ENCODE measurements at regions not wholly inside any gene's neighbourhood (a gene's known extent, or its start where the extent isn't known, plus 50 kb on each side); places are given as distances from the start of the nearest gene placed in this dataset.
A peak's percentile ranks its signal among the peaks of the same experiment; 100 is the strongest.

DNA sequence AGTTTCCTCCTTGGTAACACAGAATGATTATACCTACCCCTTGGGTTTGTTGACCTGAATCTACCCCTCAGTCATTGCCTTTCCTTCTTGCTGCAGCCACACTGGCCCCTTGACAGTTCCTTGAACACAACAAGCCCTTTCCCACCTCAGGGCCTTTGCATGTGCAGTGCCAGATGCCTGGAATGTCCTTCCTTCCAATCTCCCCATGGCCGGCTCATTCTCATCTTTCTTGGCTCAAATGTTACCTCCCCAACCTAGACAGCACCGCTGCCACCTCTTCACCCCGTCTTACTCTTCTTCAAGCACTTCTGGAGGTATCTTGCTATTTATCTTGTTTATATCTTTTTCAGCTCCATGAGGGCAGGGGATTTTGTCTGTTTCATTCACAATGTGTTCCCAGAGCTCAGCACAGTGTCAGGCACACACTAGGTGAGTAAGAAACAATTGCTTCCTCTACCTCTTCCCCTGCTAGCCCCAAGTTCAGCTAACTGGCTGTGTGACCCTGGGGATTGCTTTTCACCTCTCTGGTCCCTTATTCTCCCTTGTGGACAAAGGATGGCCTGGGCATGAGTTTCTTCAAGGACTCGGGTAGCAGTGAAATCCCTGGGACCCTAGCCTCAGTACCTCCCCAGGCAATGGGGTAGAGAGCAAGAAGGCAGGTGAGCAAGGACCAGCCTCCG is 121.5 kb downstream of the CEBPB start:
- peaks cover 16% of the 10 kb centered on the region for H3K27me3 Mint-ChIP-seq (ENCODE audit: low read depth)
- no peak overlapping the region for H3K4me3 Mint-ChIP-seq
- no peaks in the 10 kb centered on the region for H3K9me3 Mint-ChIP-seq
- H3K27ac Mint-ChIP-seq, result no peak overlapping the region
- H3K4me1 Mint-ChIP-seq (ENCODE audit: low read depth), result no peaks in the 10 kb centered on the region
- H3K36me3 Mint-ChIP-seq (ENCODE audit: low read depth), result no peaks in the 10 kb centered on the region
- DNase-seq (ENCODE audit: low spot score), result no peak

DNA sequence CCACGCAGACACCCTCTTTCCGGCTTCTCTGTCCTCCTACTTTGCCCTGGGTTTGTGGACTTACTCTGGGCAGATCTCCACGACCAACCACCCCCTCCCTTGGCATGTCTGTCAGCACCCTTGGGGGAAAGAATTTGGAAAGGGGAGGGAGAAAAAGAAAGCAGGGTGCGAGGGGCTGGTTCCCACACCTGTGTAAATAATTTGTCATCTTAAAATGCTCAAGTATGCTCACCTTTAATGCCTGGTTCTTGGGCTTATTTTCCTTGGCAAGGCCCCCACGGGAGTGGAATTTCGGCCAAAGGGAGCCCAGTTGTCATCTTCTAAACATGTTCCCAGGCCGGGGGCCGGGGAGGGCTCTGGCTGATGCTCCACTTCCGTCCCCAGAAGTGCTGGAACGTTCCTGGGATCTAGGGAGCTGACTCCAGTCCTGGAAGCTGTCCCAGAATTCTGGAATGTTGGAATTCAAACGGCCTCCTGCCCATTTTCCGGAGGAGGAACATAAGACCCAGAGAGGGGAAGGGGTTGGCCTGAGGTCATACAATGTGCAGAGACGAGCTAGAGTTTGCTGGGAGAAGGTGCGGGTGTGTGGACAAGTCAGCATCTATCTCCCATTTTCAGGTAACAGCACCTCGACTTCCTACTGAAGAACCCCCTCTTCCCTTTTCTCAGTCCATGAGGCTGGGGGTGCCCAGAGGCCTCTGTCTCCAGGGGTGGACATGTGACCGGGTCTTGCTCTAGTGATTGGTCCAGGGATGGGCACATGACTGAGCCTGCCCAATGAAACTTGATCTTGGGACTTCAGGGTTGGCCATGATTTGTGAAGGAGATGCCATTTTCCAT is 122.3 kb downstream of the CEBPB start:
- Mint-ChIP-seq H3K9me3 (no peaks in the 10 kb centered on the region), H3K4me1 (ENCODE audit: low read depth) (no peaks in the 10 kb centered on the region), H3K36me3 (ENCODE audit: low read depth) (no peaks in the 10 kb centered on the region), H3K4me3 (no peak overlapping the region), H3K27me3 (ENCODE audit: low read depth) (peaks cover 16% of the 10 kb centered on the region), H3K27ac (no peak overlapping the region)
- DNase-seq (ENCODE audit: low spot score), result no peak

DNA sequence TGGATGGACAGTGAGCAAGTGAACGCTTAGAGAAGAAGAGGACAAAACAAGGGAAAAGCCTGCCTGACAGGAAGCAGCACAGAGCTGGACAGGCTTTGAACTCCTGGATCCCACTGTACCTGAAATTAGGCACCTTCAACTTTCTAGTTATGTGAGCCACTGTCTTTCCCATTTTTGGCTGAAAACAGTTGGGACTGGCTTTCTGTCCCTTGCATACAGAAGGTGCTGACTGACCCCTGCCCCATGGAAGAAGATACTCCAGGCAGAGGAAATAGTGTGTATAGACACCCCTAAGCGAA is 122.8 kb downstream of the CEBPB start:
- peaks cover 16% of the 10 kb centered on the region for H3K27me3 Mint-ChIP-seq (ENCODE audit: low read depth)

DNA sequence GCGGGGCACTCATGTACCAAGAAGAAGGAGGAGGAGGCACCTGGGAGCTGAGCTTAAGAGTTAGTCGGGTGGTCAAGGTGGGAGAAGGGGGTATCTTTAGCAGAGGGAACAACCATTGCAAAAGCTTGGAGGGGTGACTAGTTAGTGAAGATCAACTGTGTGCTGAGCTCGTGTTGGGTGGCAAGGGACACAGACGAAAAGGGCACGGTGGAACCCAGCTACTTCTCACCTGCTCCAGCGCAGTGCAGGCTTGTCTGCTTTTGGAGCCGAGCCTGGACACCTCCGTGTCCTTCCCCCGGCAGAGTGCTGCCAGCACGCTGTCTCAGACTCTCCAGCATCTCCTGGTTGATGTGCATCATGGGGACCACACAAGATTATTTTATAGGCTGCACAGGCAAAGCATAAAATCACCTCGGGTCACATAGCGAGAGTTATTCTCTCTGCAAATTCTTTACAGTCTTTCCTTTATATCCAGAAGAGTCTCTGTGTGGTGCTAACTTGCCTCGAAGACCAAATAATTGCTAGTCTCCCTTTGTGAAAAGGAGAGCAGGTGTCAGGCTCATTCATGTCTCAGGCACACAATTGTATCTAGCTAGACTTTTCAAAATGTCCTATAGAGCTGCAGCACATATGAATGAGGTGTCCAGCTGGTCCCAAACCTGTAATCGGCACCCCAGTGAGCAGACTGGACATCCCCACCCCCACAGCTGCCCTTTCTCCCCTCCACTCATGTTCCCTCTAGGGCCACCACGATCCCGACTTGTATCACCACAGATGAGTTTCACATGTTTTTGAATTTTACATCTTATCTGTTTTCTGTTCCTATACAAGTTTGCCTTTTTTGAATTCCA is 123.4 kb downstream of the CEBPB start:
- no peak overlapping the region for H3K27ac Mint-ChIP-seq
- DNase-seq (ENCODE audit: low spot score), result no peak

More for the DNA sequence above, 122.8 kb downstream of the CEBPB start:
- Mint-ChIP-seq H3K4me3 (no peak overlapping the region), H3K36me3 (ENCODE audit: low read depth) (no peaks in the 10 kb centered on the region), H3K9me3 (no peaks in the 10 kb centered on the region), H3K27ac (no peak overlapping the region), H3K4me1 (ENCODE audit: low read depth) (no peaks in the 10 kb centered on the region)
- DNase-seq (ENCODE audit: low spot score), result no peak

DNA sequence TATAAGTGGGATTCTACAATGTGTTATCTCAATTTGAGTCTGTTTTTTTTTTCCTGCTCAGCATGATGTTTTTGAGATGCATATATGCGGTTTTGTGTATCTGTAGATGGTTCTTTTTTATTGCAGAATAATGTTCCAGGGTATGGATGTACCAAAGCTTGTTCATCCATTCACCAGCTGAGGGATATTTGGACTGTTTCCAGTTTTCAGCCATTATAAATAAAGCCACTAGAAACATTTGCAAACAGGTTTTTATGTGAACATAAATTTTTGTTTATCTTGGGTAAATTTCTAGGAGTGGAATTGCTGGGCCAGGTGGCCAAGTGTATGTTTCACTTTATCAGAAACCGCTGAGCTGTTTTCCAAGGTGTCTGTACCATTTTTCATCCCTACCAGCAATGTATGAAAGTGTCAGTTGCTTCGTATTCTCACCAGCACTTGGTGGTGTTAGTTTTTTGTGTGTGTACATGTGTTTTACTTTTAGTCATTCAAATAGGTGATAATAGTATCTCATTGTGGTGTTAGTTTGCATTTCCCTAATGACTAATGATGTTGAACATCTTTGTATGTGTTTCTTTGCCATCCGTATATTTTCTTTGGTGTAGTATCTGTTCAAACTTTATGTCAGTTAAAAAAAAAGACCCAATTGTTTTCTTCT is 124.2 kb downstream of the CEBPB start:
- H3K27ac Mint-ChIP-seq, result no peak overlapping the region
- peaks cover 16% of the 10 kb centered on the region for H3K27me3 Mint-ChIP-seq (ENCODE audit: low read depth)
- no peak for DNase-seq (ENCODE audit: low spot score)

More for the DNA sequence above, 123.4 kb downstream of the CEBPB start:
- H3K4me1 Mint-ChIP-seq (ENCODE audit: low read depth), result peaks cover 2% of the 10 kb centered on the region
- H3K9me3 Mint-ChIP-seq, result no peaks in the 10 kb centered on the region
- H3K27me3 Mint-ChIP-seq (ENCODE audit: low read depth), result peaks cover 16% of the 10 kb centered on the region
- no peak overlapping the region for H3K4me3 Mint-ChIP-seq
- no peaks in the 10 kb centered on the region for H3K36me3 Mint-ChIP-seq (ENCODE audit: low read depth)

DNA sequence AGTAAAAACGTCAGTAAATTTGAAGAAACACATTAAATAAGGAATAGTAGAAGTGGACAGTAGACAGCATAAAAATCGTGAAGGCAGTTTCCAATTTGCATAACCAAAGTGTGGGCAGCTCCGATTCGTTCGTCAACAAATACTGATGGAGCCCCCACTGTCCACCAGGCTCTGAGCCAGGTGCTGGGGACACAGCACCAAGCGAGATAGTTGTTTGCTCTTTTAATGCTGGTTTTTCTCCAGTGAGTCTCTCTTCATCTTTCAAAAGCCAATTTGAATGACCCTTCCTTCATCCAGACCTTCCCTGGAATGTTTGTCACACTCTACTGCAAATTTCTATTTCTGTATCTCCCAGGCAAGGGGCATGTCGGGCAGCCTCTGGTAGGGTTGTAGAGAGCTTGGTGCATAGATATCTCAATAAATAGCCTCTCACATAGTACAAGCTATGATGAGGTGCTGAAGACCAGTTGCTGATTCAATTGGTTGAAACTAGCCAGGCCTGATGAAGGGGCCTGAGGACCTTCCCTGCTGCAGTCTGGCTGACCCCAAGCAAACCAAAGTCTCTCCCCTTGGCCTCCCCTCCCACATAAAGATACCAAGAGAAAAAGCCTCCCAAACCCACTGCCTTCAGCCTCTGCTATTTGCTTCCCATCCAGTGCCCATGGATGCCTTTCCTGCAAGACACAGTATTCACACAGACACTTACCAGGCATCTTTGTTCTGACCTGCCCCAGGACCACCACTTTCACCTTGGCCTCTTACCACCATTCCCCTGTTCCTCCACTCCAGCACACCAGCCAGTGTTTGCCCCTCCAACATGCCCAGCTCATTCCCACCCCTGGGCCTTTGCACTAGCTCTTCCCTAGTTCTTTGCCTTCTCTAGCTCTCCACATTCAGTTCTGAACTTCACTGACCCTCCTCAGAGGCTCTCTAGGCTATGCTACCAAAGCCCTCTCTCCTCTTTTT is 125.2 kb downstream of the CEBPB start:
- Mint-ChIP-seq H3K27me3 (ENCODE audit: low read depth) (peaks cover 16% of the 10 kb centered on the region), H3K4me3 (no peak overlapping the region), H3K9me3 (no peaks in the 10 kb centered on the region), H3K27ac (no peak overlapping the region), H3K4me1 (ENCODE audit: low read depth) (peaks cover 2% of the 10 kb centered on the region), H3K36me3 (ENCODE audit: low read depth) (no peaks in the 10 kb centered on the region)
- no peak for DNase-seq (ENCODE audit: low spot score)

More for the DNA sequence above, 124.2 kb downstream of the CEBPB start:
- H3K9me3 Mint-ChIP-seq, result no peaks in the 10 kb centered on the region
- peaks cover 2% of the 10 kb centered on the region for H3K4me1 Mint-ChIP-seq (ENCODE audit: low read depth)
- H3K4me3 Mint-ChIP-seq, result no peak overlapping the region
- no peaks in the 10 kb centered on the region for H3K36me3 Mint-ChIP-seq (ENCODE audit: low read depth)

DNA sequence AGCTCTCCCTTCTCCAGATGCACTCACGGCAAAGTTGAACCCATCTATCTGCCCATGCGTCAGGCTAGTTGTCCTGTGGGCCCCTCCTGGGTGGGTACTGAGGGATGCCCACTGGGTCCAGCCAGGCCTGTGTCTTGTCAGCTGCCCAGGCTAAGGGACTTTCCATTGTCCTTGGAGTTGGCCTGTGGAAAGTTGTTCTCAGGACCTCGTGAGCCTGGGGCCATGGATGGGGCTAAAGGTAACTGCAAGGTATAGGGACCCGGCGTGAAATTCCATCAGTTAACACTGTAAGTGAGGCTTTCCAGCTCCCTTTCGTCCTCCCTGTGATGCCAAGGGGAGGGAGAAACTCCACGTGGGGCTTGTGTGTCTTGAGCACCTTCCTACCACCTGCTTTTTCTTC is 126.5 kb downstream of the CEBPB start:
- no peak overlapping the region for H3K27ac Mint-ChIP-seq
- H3K4me3 Mint-ChIP-seq, result no peak overlapping the region
- H3K9me3 Mint-ChIP-seq, result no peaks in the 10 kb centered on the region
- H3K36me3 Mint-ChIP-seq (ENCODE audit: low read depth), result no peaks in the 10 kb centered on the region
- DNase-seq (ENCODE audit: low spot score), result no peak
- peaks cover 2% of the 10 kb centered on the region for H3K4me1 Mint-ChIP-seq (ENCODE audit: low read depth)
- peaks cover 16% of the 10 kb centered on the region for H3K27me3 Mint-ChIP-seq (ENCODE audit: low read depth)

DNA sequence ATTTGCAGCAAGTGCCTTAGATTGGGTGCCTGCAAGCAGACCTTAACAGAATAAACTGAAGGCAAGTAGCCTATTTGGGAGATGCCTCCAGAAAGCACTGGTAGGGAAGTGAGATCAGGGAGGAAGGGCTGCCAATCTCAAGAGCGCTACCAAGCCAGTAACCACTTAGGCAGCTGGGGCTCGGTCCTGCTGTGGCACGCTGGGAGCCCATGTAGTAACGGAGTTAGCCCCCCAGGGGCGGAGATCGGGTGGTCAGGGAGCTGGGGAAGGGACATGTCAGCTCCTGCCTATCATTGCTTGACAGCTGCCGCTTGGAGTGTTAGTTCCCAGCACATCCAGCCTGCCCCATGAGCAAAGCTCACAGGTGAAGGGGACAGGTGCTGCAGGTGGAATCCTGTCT is 127.0 kb downstream of the CEBPB start:
- H3K4me3 Mint-ChIP-seq, result no peak overlapping the region
- H3K27ac Mint-ChIP-seq, result no peak overlapping the region
- H3K36me3 Mint-ChIP-seq (ENCODE audit: low read depth), result no peaks in the 10 kb centered on the region
- H3K4me1 Mint-ChIP-seq (ENCODE audit: low read depth), result peaks cover 2% of the 10 kb centered on the region
- DNase-seq (ENCODE audit: low spot score), result no peak
- peaks cover 16% of the 10 kb centered on the region for H3K27me3 Mint-ChIP-seq (ENCODE audit: low read depth)
- no peaks in the 10 kb centered on the region for H3K9me3 Mint-ChIP-seq

DNA sequence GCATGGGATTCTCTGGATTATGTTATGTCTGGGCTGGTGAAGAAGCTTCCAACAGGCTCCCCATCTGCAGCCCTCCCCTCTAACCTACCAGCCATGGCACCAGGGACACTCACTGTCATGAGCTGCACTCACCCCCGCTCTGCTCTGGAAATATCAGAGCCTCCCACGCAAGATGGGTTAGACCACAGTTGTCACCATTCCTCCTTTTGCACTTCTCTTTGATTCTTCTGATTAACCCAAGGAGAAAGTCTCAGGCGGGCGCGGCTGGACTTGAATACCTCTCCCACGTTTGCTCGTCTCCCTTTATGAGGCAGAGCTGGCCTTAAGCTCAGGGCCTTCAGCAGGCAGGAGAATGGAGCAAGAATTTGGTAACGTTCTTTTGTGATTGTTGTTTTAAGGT is 128.1 kb downstream of the CEBPB start:
- Mint-ChIP-seq H3K27ac (no peak overlapping the region), H3K36me3 (ENCODE audit: low read depth) (no peaks in the 10 kb centered on the region), H3K4me3 (no peak overlapping the region), H3K4me1 (ENCODE audit: low read depth) (peaks cover 2% of the 10 kb centered on the region), H3K27me3 (ENCODE audit: low read depth) (peaks cover 10% of the 10 kb centered on the region), H3K9me3 (no peaks in the 10 kb centered on the region)
- peak; percentile 22 for DNase-seq (ENCODE audit: low spot score)

DNA sequence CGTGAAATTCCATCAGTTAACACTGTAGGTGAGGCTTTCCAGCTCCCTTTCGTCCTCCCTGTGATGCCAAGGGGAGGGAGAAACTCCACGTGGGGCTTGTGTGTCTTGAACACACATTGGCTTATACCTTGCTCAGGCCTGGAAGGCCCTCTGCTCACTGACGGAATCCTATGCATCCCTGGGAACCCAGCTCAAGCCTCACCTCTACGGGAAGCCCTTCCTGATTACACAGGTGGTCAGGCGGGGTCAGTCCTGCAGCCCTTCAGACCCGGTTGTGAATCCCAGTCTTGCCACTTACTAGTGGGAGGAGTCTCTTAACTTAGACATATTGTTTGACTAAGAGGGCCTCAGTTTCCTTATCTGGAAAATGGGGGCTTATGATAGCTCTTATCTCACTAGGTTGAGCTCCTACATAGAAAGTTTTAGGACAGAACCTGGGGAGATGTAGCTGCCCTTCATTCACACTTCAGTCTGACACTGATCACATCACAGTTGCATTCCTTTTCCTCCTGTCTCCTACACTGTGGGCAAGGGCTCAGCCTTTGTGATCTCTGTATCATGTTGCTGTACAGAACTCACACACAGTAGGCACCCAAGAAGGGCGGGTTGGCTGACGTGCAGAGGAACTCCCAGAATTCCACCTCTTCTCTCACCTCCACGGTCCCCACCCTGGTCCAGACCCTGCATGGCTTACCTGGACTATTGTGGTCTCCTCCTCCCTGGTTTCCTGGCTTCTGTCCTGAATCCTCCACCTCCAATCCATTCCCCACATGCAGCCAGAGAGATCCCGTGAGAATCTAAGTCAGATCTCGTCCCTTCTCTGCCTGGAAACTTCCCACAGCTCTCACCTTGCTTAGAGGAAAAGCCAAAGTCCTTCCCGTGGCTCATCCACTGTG is 129.6 kb downstream of the CEBPB start:
- H3K27ac Mint-ChIP-seq, result no peak overlapping the region
- DNase-seq (ENCODE audit: low spot score), result no peak
- H3K9me3 Mint-ChIP-seq, result no peaks in the 10 kb centered on the region
- H3K4me1 Mint-ChIP-seq (ENCODE audit: low read depth), result peaks cover 2% of the 10 kb centered on the region
- H3K36me3 Mint-ChIP-seq (ENCODE audit: low read depth), result no peaks in the 10 kb centered on the region
- H3K4me3 Mint-ChIP-seq, result no peak overlapping the region
- H3K27me3 Mint-ChIP-seq (ENCODE audit: low read depth), result peaks cover 1% of the 10 kb centered on the region

DNA sequence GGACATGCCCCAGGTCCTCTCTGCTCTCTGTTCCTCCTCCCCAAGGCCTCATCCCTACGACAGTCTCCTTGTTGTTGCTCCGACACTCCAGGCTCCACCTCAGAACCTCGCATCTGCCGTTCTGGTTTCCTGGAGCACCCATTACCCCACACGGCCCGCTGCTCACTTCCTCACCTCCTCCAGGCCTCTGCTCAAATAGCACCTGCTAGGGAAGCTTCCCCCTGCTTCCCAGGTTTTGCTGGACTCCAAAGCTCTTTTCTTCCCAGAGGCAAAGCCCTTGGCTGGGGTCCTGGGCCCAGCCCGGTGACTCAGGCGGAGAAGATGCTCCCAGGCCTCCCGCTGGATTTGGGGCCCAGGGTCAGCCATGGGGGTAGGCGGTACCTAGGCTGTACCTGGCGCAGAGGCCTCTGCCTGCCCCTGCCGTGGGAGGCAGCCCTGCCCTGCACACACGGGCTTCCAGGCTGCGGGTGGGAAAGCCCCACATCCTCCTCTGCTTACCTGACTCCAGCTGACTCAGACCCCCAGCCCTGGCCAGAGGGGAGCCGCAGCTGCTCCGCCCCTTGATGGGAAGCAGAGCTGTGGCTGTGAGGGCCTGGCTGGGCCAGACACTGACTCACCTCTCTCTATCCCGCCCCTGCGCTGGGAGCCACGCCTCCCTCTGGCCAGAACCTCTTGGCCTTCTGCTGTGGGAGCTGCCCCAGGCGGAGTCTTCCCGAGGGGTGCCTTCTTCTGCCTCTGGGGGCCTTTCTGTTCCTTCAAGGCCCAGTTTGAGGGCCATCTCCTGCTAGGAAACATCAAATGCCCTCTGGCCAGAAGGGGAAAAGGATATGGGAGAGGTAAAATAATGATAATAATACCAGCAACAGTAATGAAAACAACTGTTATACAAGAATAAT is 130.5 kb downstream of the CEBPB start:
- Mint-ChIP-seq H3K36me3 (ENCODE audit: low read depth) (no peaks in the 10 kb centered on the region), H3K27ac (no peak overlapping the region), H3K4me3 (no peak overlapping the region), H3K9me3 (no peaks in the 10 kb centered on the region), H3K4me1 (ENCODE audit: low read depth) (peaks cover 2% of the 10 kb centered on the region), H3K27me3 (ENCODE audit: low read depth) (no peaks in the 10 kb centered on the region)
- peak; percentile 44 for DNase-seq (ENCODE audit: low spot score)
